ENCODE measurements at regions not wholly inside any gene's neighbourhood (a gene's known extent, or its start where the extent isn't known, plus 50 kb on each side); places are given as distances from the start of the nearest gene placed in this dataset.

DNA sequence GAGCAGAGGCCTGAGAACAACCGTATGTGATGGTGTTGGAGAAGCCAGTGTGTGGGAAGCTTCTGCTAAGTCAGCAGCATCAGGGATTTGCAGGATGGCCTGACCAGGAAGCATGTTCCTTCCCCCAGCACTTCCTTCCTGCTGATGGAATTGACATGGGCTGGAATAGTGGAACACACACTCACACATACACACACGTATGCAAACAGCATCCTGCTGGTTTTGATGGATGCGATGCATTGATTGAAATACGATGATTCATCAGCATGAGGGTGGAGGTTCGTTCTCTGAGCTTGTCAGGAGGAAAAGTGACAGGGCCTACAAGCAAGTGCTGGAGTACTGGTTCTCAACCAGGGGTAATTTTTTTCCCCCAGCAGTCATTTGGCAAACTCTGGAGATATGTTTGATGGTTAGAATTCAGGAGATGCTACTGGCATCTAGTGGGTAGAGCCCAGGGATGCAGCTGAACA lies 229.1 kb downstream of the NFATC2 start:
- Histone ChIP-seq H3K9ac (no peak overlapping the region), H4K20me1 (ENCODE audit: insufficient read depth) (no peaks in the 10 kb centered on the region), H2AFZ (ENCODE audit: low read depth) (no peak overlapping the region), H3K4me3 (ENCODE audit: low read depth in 2 of 2, low read length in 1 of 2) (no peak overlapping the region), H3K9me2 (no peaks in the 10 kb centered on the region), H3K4me1 (ENCODE audit: control insufficient read depth in 1 of 2, insufficient read depth in 2 of 2, low read depth in 1 of 2, low read length in 1 of 2) (no peaks in the 10 kb centered on the region; a peak in 1 of 4 replicates), H3K27ac (ENCODE audit: low read depth in 2 of 2, low read length in 1 of 2) (no peak overlapping the region), H3F3A (replicated peaks; ENCODE audit: insufficient read depth) (no peaks in the 10 kb centered on the region), H3K79me2 (ENCODE audit: insufficient read depth) (no peaks in the 10 kb centered on the region), H3K9me3 (no peaks in the 10 kb centered on the region), H3K36me3 (replicated peaks in 1 of 2; ENCODE audit: control insufficient read depth in 1 of 2, insufficient read depth in 2 of 2, low read length in 1 of 2) (no peaks in the 10 kb centered on the region), H3K4me2 (no peak overlapping the region), H3K27me3 (ENCODE audit: insufficient read depth) (no peaks in the 10 kb centered on the region)
- DNase-seq, result no peak
- TF ChIP-seq RFX5 (IDR thresholded peaks at IDR 0.05; ENCODE audit: low read length), result no peak
- TF ChIP-seq, protein P1, sequence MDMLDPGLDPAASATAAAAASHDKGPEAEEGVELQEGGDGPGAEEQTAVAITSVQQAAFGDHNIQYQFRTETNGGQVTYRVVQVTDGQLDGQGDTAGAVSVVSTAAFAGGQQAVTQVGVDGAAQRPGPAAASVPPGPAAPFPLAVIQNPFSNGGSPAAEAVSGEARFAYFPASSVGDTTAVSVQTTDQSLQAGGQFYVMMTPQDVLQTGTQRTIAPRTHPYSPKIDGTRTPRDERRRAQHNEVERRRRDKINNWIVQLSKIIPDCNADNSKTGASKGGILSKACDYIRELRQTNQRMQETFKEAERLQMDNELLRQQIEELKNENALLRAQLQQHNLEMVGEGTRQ (IDR thresholded peaks at IDR 0.05; ENCODE audit: borderline replicate concordance, low read depth, low read length), result no peak
- no peak for TF ChIP-seq FOXJ3 (CRISPR knock-in tag; IDR thresholded peaks at IDR 0.05)
- no peak for TF ChIP-seq SMC3 (IDR thresholded peaks at IDR 0.05; ENCODE audit: low read depth, low read length)
- TF ChIP-seq RCOR1 (IDR thresholded peaks at IDR 0.05; ENCODE audit: low read length), result no peak
- TF ChIP-seq RAD21 (IDR thresholded peaks at IDR 0.05; ENCODE audit: low read length), result peak; percentile 17; the same call in 1 of the 2 replicates
- 80% methylated on average over 5 of the region's 5 CpGs for WGBS (ENCODE audit: low lambda C conversion rate)
- ChIA-PET POLR2A (no interaction called here), CTCF (interaction anchor here (0.8 to 7.4 kb wide), 8 partner anchors 12 to 356 kb away, joined by 3 to 169 read pairs (median 4); no protein-coding TSS in a partner anchor)

GRCh38 chr20:51312480-51312783 lies 230.1 kb downstream of the NFATC2 start:
- Histone ChIP-seq H3K4me1 (ENCODE audit: control insufficient read depth in 1 of 2, insufficient read depth in 2 of 2, low read depth in 1 of 2, low read length in 1 of 2) (no peaks in the 10 kb centered on the region), H3K79me2 (ENCODE audit: insufficient read depth) (no peaks in the 10 kb centered on the region), H3K27me3 (ENCODE audit: insufficient read depth) (no peaks in the 10 kb centered on the region), H3K9ac (no peak overlapping the region), H4K20me1 (ENCODE audit: insufficient read depth) (no peaks in the 10 kb centered on the region), H3K4me3 (ENCODE audit: low read depth in 2 of 2, low read length in 1 of 2) (no peak overlapping the region), H2AFZ (ENCODE audit: low read depth) (no peak overlapping the region), H3K27ac (ENCODE audit: low read depth in 2 of 2, low read length in 1 of 2) (no peak overlapping the region), H3K36me3 (replicated peaks in 1 of 2; ENCODE audit: control insufficient read depth in 1 of 2, insufficient read depth in 2 of 2, low read length in 1 of 2) (no peaks in the 10 kb centered on the region), H3K9me3 (no peaks in the 10 kb centered on the region), H3K4me2 (no peak overlapping the region), H3F3A (replicated peaks; ENCODE audit: insufficient read depth) (no peaks in the 10 kb centered on the region), H3K9me2 (no peaks in the 10 kb centered on the region)
- TF ChIP-seq SIN3A (IDR thresholded peaks at IDR 0.05; ENCODE audit: borderline replicate concordance, low read depth, low read length), result no peak
- TF ChIP-seq MXI1 (IDR thresholded peaks at IDR 0.05; ENCODE audit: low read depth, low read length), result no peak
- no peak for TF ChIP-seq GABPA (IDR thresholded peaks at IDR 0.05; ENCODE audit: low read depth)
- TF ChIP-seq, protein P1 (IDR thresholded peaks at IDR 0.05; ENCODE audit: borderline replicate concordance, low read depth, low read length), result no peak
- no peak for TF ChIP-seq PBX3 (IDR thresholded peaks at IDR 0.05)
- TF ChIP-seq JUND (IDR thresholded peaks at IDR 0.05), result no peak
- no peak for TF ChIP-seq ELF1 (IDR thresholded peaks at IDR 0.05)
- TF ChIP-seq SMC3 (IDR thresholded peaks at IDR 0.05; ENCODE audit: low read depth, low read length), result no peak
- DNase-seq, result no peak
- WGBS (ENCODE audit: low lambda C conversion rate), result 74% methylated on average over 3 of the region's 3 CpGs
- CTCF ChIA-PET, result interaction anchor here (0.8 to 7.4 kb wide), 4 partner anchors 13 to 331 kb away, joined by 3 to 169 read pairs (median 10); no protein-coding TSS in a partner anchor
- POLR2A ChIA-PET, result no interaction called here

Data from SK-N-SH (cell line).